ENCODE measurements at regions not wholly inside any gene's neighbourhood (a gene's known extent, or its start where the extent isn't known, plus 50 kb on each side); places are given as distances from the start of the nearest gene placed in this dataset.
"Not testable (repeated sequence)": the region's sequence is repeated elsewhere in the genome, so short reads cannot be mapped to it uniquely, and the experiment has no call there.

DNA sequence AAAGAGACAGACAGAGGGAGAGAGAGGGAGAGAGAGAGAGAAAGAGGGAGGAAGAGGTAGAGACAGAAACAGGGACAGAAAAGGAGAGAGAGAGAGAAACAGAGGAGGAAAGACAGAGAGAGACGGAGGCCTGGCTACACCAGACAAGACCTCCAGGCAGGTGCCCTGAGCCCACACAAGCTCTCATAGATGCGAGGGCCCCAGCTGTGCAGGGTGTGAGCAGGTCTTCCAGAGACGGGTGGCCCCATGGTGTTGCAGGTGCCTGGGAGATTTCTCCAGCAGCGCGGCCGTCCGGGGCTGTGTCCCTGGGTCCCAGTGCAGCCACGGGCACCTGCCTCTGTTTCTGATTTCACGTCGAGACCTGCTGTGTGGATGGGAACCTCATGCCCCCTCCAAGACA lies 253.0 kb downstream of the SHOX start:
- Histone ChIP-seq H3K4me3 (no peak overlapping the region), H3K36me3 (no peaks in the 10 kb centered on the region), H3K27ac (no peak overlapping the region), H3K27me3 (no peaks in the 10 kb centered on the region), H3K9me3 (peaks cover 0 to 44% (median 0%) of the 10 kb centered on the region in 3 donors), H3K4me1 (no peaks in the 10 kb centered on the region)
- TF ChIP-seq, protein P1, sequence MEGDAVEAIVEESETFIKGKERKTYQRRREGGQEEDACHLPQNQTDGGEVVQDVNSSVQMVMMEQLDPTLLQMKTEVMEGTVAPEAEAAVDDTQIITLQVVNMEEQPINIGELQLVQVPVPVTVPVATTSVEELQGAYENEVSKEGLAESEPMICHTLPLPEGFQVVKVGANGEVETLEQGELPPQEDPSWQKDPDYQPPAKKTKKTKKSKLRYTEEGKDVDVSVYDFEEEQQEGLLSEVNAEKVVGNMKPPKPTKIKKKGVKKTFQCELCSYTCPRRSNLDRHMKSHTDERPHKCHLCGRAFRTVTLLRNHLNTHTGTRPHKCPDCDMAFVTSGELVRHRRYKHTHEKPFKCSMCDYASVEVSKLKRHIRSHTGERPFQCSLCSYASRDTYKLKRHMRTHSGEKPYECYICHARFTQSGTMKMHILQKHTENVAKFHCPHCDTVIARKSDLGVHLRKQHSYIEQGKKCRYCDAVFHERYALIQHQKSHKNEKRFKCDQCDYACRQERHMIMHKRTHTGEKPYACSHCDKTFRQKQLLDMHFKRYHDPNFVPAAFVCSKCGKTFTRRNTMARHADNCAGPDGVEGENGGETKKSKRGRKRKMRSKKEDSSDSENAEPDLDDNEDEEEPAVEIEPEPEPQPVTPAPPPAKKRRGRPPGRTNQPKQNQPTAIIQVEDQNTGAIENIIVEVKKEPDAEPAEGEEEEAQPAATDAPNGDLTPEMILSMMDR (IDR thresholded peaks at IDR 0.05), result no peak
- TF ChIP-seq POLR2AphosphoS5 (IDR thresholded peaks at IDR 0.05), result no peak
- TF ChIP-seq POLR2A (IDR thresholded peaks at IDR 0.05), result no peak
- no peak for TF ChIP-seq EP300 (IDR thresholded peaks at IDR 0.05)
- WGBS, 2 donors (ENCODE audit: low coverage in 1 of 2), result 57 to 70% methylated on average over 2 of the region's 10 CpGs
- ATAC-seq, result no peak

DNA sequence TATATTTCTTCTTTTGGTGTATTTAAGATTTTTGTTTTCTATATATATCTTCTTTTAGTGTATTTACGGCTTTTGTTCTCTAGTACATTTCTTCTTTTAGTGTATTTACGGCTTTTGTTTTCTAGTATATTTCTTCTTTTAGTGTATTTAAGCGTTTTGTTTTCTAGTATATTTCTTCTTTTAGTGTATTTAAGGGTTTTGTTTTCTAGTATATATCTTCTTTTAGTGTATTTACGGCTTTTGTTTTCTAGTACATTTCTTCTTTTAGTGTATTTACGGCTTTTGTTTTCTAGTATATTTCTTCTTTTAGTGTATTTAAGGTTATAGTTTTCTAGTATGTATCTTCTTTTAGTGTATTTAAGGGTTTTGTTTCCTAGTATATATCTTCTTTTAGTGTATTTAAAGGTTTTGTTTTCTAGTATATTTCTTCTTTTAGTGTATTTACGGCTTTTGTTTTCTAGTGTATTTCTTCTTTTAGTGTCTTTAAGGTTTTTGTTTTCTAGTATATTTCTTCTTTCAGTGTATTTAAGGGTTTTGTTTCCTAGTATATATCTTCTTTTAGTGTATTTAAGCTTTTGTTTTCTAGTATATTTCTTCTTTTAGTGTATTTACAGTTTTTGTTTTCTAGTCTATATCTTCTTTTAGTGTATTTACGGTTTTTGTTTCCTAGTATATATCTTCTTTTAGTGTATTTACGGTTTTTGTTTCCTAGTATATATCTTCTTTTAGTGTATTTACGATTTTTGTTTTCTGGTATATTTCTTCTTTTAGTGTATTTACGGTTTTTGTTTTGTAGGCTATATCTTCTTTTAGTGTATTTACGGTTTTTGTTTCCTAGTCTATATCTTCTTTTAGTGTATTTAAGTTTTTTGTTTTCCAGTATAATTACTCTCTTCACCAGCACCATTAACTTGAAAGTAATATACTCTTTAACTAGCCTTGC lies 249.4 kb downstream of the SHOX start:
- WGBS, 2 donors (ENCODE audit: low coverage in 1 of 2), result 51 to 55% methylated on average over 10 to 11 of the region's 11 CpGs
- ATAC-seq, result not testable (repeated sequence)

DNA sequence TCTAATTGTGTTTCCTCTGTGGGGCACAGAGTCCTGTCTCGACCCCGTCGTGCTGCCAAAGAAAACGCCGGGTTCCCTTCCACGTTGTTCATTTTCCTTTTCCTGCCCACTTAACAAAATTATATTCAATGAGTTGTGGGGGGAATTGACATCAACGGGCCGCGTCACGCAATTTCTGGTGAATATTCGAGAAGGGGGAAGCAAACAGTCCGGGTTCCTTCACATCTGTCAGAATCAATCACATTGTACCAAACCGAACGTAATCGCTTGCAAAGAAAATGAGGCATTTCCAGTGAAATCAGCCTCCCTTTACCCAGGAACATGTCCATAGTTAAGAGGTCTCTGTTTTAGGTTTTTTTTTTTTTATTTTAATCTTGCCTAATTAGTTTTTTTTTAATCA lies 243.5 kb downstream of the SHOX start:
- H3K4me3 ChIP-seq, result no peak overlapping the region
- no peaks in the 10 kb centered on the region for H3K4me1 ChIP-seq
- no peaks in the 10 kb centered on the region for H3K36me3 ChIP-seq
- TF ChIP-seq POLR2A (IDR thresholded peaks at IDR 0.05) (no peak), EP300 (IDR thresholded peaks at IDR 0.05) (no peak), POLR2AphosphoS5 (IDR thresholded peaks at IDR 0.05) (no peak)
- TF ChIP-seq, protein P1 (IDR thresholded peaks at IDR 0.05), result no peak
- peaks cover 18% of the 10 kb centered on the region for H3K27me3 ChIP-seq
- ATAC-seq, result no peak
- peaks cover 0 to 17% (median 0%) of the 10 kb centered on the region in 3 donors for H3K9me3 ChIP-seq
- H3K27ac ChIP-seq, result no peak overlapping the region
- WGBS, 2 donors (ENCODE audit: low coverage in 1 of 2), result 51 to 78% methylated on average over 8 to 15 of the region's 15 CpGs

More for the DNA sequence above, 249.4 kb downstream of the SHOX start:
- H3K4me3 ChIP-seq, H3K27ac ChIP-seq, H3K27me3 ChIP-seq, H3K4me1 ChIP-seq, H3K36me3 ChIP-seq: not testable (repeated sequence)
- peaks cover 0 to 37% (median 0%) of the 10 kb centered on the region in 3 donors for H3K9me3 ChIP-seq

DNA sequence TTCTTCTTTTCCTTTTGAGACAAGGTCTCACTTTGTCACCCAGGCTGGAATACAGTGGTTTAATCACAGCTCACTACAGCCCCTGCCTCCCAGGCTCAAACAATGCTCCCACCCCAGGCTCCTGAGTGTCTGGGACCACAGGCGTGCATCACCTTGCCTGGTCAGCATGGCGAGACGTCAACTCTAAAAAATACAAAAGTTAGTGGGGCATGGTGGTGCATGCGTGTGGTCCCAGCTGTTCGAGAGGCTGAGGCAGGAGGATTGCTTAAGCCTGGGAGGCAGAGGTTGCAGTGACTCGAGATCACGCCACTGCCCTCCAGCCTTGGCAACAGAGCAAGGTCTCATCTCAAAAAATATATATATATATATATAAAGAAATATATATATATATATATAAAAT lies 242.4 kb downstream of the SHOX start:
- Histone ChIP-seq H3K9me3 (peaks cover 0 to 17% (median 0%) of the 10 kb centered on the region in 3 donors), H3K27me3 (peaks cover 28% of the 10 kb centered on the region), H3K36me3 (no peaks in the 10 kb centered on the region), H3K4me1 (no peaks in the 10 kb centered on the region), H3K4me3 (no peak overlapping the region), H3K27ac (no peak overlapping the region)
- 88 to 93% methylated on average over 3 to 5 of the region's 7 CpGs for WGBS, 2 donors (ENCODE audit: low coverage in 1 of 2)
- no peak for ATAC-seq
- TF ChIP-seq EP300 (IDR thresholded peaks at IDR 0.05) (no peak), POLR2A (IDR thresholded peaks at IDR 0.05) (no peak), POLR2AphosphoS5 (IDR thresholded peaks at IDR 0.05) (no peak)
- TF ChIP-seq, protein P1 (IDR thresholded peaks at IDR 0.05), result no peak

DNA sequence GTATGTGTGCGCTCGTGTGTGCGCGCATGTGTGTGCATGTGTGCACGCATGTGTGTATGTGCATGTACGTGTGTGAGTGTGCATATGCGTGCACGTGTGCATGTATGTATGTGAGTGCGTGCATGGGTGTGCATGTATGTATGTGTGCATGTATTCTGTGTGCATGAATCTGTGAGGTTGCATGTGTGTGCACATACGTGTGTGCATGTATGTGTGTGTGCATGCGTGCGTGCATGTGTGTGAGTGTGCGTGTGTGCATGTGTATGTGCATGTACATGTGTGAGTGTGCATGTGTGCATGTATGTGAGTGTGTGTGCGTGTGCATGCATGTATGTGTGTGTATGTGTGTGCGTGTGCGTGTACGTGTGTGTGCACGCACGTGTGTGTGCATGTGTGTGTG lies 241.5 kb downstream of the SHOX start:
- TF ChIP-seq, protein P1 (IDR thresholded peaks at IDR 0.05), result no peak
- TF ChIP-seq POLR2A (IDR thresholded peaks at IDR 0.05) (no peak), EP300 (IDR thresholded peaks at IDR 0.05) (no peak), POLR2AphosphoS5 (IDR thresholded peaks at IDR 0.05) (no peak)
- Histone ChIP-seq H3K4me1 (no peaks in the 10 kb centered on the region), H3K27ac (no peak overlapping the region), H3K9me3 (peaks cover 0 to 10% (median 0%) of the 10 kb centered on the region in 3 donors), H3K27me3 (peaks cover 37% of the 10 kb centered on the region), H3K36me3 (no peaks in the 10 kb centered on the region), H3K4me3 (no peak overlapping the region)
- WGBS, 2 donors (ENCODE audit: low coverage in 1 of 2), result 91 to 92% methylated on average over 17 to 19 of the region's 19 CpGs
- no peak for ATAC-seq

Measured in gastroesophageal sphincter (tissue), 4 donors.